Naive thymus-derived CD4-positive, alpha-beta T cell (primary cell): ENCODE measurements at regions not wholly inside any gene's neighbourhood (a gene's known extent, or its start where the extent isn't known, plus 50 kb on each side); places are given as distances from the start of the nearest gene placed in this dataset.

Experiments used
- ATAC-seq: fragments of 150-1000 bp; cut with Tn5 transposase; 2 replicates; pipeline ENCODE4 v1.10.0; 2021; ENCODE audit warnings: mild to moderate bottlenecking, moderate library complexity
- CTCF ChIA-PET: fragments of 350-600 bp; sonication (Branson Sonifier 250); formaldehyde crosslinking; loops from one replicate; lab custom pipeline; 2021; ENCODE audit warnings: antibody characterized with exemption; lab: Charles Lee
- POLR2A ChIA-PET: fragments of 350-600 bp; sonication (Branson Sonifier 250); formaldehyde crosslinking; loops from one replicate; lab custom pipeline; 2021; ENCODE audit warnings: antibody characterized with exemption, inconsistent platforms; lab: Charles Lee
- DNase-seq, 9 donors: peaks; one replicate each; pipeline versions ENCODE4 v3.0.0 to v3.0.0-alpha.2; 2020 to 2022; ENCODE audit warnings: mixed read lengths in 1 of 9
- H3K27ac ChIP-seq: one replicate; pipeline ENCODE4 v1.7.0; 2013; ENCODE audit warnings: mild to moderate bottlenecking, low read depth, low read length, moderate library complexity
- H3K27me3 ChIP-seq, 2 donors: one replicate each; pipeline ENCODE4 v1.7.0; 2013; ENCODE audit warnings: low read length in 2 of 2, mild to moderate bottlenecking in 2 of 2, moderate library complexity in 2 of 2; ENCODE audit not compliant: control insufficient read depth in 2 of 2, insufficient read depth in 2 of 2
- H3K36me3 ChIP-seq, 3 experiments: 1 replicate in 2 of 3; 2 replicates in 1 of 3; pipeline ENCODE4 v1.7.0; 2013; ENCODE audit warnings: low read length in 3 of 3, mild to moderate bottlenecking in 3 of 3, moderate library complexity in 1 of 3; ENCODE audit not compliant: insufficient read depth in 3 of 3, control insufficient read depth in 2 of 3
- H3K4me1 ChIP-seq, 2 donors: one replicate each; pipeline ENCODE4 v1.7.0; 2013; ENCODE audit warnings: low read length in 2 of 2, mild to moderate bottlenecking in 2 of 2, moderate library complexity in 1 of 2; ENCODE audit not compliant: control insufficient read depth in 2 of 2, insufficient read depth in 2 of 2
- H3K4me3 ChIP-seq: 2 replicates; pipeline ENCODE4 v1.7.0; 2013; ENCODE audit warnings: mild to moderate bottlenecking, low read length
- H3K9me3 ChIP-seq, 3 experiments: 1 replicate in 2 of 3; 2 replicates in 1 of 3; pipeline ENCODE4 v1.7.0; 2013; ENCODE audit warnings: low read length in 3 of 3; ENCODE audit not compliant: control insufficient read depth in 2 of 3
- H3K27ac Mint-ChIP-seq, 9 donors: one replicate each; pipeline ENCODE4 v1.8.0; 2020 to 2022; ENCODE audit warnings: mixed read lengths in 9 of 9, mild to moderate bottlenecking in 8 of 9, moderate library complexity in 5 of 9, inconsistent platforms in 2 of 9
- H3K27me3 Mint-ChIP-seq, 5 donors: one replicate each; pipeline ENCODE4 v1.8.0; 2021 to 2022; ENCODE audit warnings: mixed read lengths in 5 of 5, mild to moderate bottlenecking in 1 of 5
- H3K36me3 Mint-ChIP-seq, 5 donors: one replicate each; pipeline ENCODE4 v1.8.0; 2020 to 2022; ENCODE audit warnings: mixed read lengths in 5 of 5, mild to moderate bottlenecking in 3 of 5, inconsistent platforms in 1 of 5
- H3K4me1 Mint-ChIP-seq, 7 donors: one replicate each; pipeline ENCODE4 v1.8.0; 2020 to 2022; ENCODE audit warnings: mixed read lengths in 7 of 7, mild to moderate bottlenecking in 3 of 7, inconsistent platforms in 1 of 7
- H3K4me3 Mint-ChIP-seq, 10 donors: one replicate each; pipeline ENCODE4 v1.8.0; 2020 to 2022; ENCODE audit warnings: mild to moderate bottlenecking in 10 of 10, mixed read lengths in 10 of 10, moderate library complexity in 6 of 10, inconsistent platforms in 2 of 10
- H3K9me3 Mint-ChIP-seq, 11 donors: one replicate each; pipeline ENCODE4 v1.8.0; 2020 to 2022; ENCODE audit warnings: mixed read lengths in 11 of 11, mild to moderate bottlenecking in 4 of 11, inconsistent platforms in 1 of 11, moderate library complexity in 1 of 11
- intact Hi-C, 2 donors: fragments of 100-400 bp; cut with micrococcal nuclease; formaldehyde crosslinking; loops; one replicate each; pipeline ENCODE4 v1.15.1; 2023

GRCh38 chr11:36870361-36870760 lies 272.3 kb upstream of the RAG2 start:
- H3K4me1 Mint-ChIP-seq = no peaks in the 10 kb centered on the region
- intact Hi-C loops = no loop called here
- DNase-seq (no peak), ATAC-seq (no peak)
- H3K27me3 Mint-ChIP-seq = peaks cover 0 to 4% (median 0%) of the 10 kb centered on the region in 5 donors
- H3K9me3 ChIP-seq = no peaks in the 10 kb centered on the region
- peaks cover 0 to 5% (median 3%) of the 10 kb centered on the region in 11 donors for H3K9me3 Mint-ChIP-seq
- H3K4me3 ChIP-seq = no peak overlapping the region
- no peaks in the 10 kb centered on the region for H3K36me3 Mint-ChIP-seq
- no peaks in the 10 kb centered on the region for H3K36me3 ChIP-seq
- H3K4me3 Mint-ChIP-seq = no peak overlapping the region
- no peaks in the 10 kb centered on the region for H3K27me3 ChIP-seq
- H3K27ac Mint-ChIP-seq = no peak overlapping the region
- CTCF ChIA-PET = no interaction called here
- no peaks in the 10 kb centered on the region for H3K4me1 ChIP-seq
- POLR2A ChIA-PET = no interaction called here
- H3K27ac ChIP-seq = no peak overlapping the region

DNA sequence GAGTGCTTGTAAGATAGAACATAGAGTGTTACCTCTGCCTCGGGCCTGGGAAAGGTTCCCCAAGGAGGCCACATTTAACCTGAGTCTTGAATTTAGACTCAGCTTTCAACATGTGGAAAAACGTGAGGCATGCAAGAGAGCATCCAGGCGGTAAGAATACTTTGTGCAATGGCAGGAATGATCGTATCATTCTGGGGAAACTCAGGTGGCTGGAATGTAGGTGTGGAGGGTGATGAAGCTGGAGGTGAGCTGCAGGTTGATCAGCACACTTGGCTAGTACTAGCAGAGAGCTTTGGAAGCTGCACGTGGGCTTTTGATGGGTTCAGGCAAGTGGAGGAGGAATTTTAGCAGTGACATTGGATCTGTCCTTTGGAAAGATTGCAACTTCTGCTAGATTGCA lies 270.3 kb upstream of the RAG2 start:
- Mint-ChIP-seq H3K4me1 (no peaks in the 10 kb centered on the region), H3K27ac (no peak overlapping the region), H3K9me3 (peaks cover 0 to 5% (median 0%) of the 10 kb centered on the region in 11 donors), H3K27me3 (peaks cover 0 to 4% (median 0%) of the 10 kb centered on the region in 5 donors), H3K36me3 (no peaks in the 10 kb centered on the region), H3K4me3 (no peak overlapping the region)
- ChIA-PET CTCF (no interaction called here), POLR2A (no interaction called here)
- intact Hi-C loops = no loop called here
- Histone ChIP-seq H3K36me3 (no peaks in the 10 kb centered on the region), H3K9me3 (no peaks in the 10 kb centered on the region), H3K27me3 (no peaks in the 10 kb centered on the region), H3K4me1 (no peaks in the 10 kb centered on the region), H3K27ac (no peak overlapping the region), H3K4me3 (no peak overlapping the region)
- DNase-seq (no peak), ATAC-seq (no peak)

DNA sequence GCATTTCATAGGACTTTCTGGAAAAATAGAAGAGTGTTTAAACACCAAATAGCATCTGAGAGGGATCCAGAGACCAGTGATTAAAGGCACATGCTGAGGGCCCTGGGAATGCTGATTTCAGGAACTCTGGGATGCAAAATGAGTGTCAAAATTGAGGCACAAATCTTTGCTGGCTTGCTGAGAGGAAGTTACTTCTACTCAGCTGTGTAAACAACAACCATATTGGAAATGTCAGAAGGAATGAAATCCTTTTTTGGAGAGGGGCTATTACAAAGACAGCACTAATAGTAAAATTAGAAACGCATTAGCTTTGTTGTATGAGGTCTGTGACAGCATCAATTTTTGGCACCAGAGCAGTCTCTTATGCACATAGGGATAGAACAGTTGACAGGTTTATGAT lies 267.8 kb upstream of the RAG2 start:
- POLR2A ChIA-PET = no interaction called here
- no peak overlapping the region for H3K27ac Mint-ChIP-seq

GRCh38 chr11:36854875-36855274 lies 256.8 kb upstream of the RAG2 start:
- CTCF ChIA-PET = no interaction called here
- Mint-ChIP-seq H3K27ac (no peak overlapping the region), H3K4me1 (no peaks in the 10 kb centered on the region), H3K27me3 (peaks cover 0 to 5% (median 0%) of the 10 kb centered on the region in 5 donors), H3K36me3 (no peaks in the 10 kb centered on the region), H3K4me3 (no peak overlapping the region), H3K9me3 (peaks cover 0 to 12% (median 3%) of the 10 kb centered on the region in 11 donors)
- POLR2A ChIA-PET = no interaction called here
- no peaks in the 10 kb centered on the region for H3K4me1 ChIP-seq
- no peaks in the 10 kb centered on the region for H3K36me3 ChIP-seq
- H3K27me3 ChIP-seq = no peaks in the 10 kb centered on the region
- H3K27ac ChIP-seq = no peak overlapping the region
- no peak for DNase-seq
- intact Hi-C loops = no loop called here
- ATAC-seq = no peak
- H3K9me3 ChIP-seq = no peaks in the 10 kb centered on the region
- H3K4me3 ChIP-seq = no peak overlapping the region

More for the DNA sequence above, 267.8 kb upstream of the RAG2 start:
- no peaks in the 10 kb centered on the region for H3K4me1 ChIP-seq
- no peaks in the 10 kb centered on the region for H3K27me3 ChIP-seq
- H3K4me3 ChIP-seq = no peak overlapping the region
- CTCF ChIA-PET = no interaction called here
- Mint-ChIP-seq H3K4me3 (no peak overlapping the region), H3K36me3 (no peaks in the 10 kb centered on the region), H3K9me3 (peaks cover 0 to 7% (median 2%) of the 10 kb centered on the region in 11 donors), H3K4me1 (no peaks in the 10 kb centered on the region), H3K27me3 (peaks cover 0 to 4% (median 3%) of the 10 kb centered on the region in 5 donors)
- H3K36me3 ChIP-seq = no peaks in the 10 kb centered on the region
- no peak for ATAC-seq
- no peak for DNase-seq
- H3K9me3 ChIP-seq = no peaks in the 10 kb centered on the region
- no peak overlapping the region for H3K27ac ChIP-seq
- intact Hi-C loops = no loop called here

- Histone ChIP-seq H3K36me3 (no peaks in the 10 kb centered on the region), H3K9me3 (no peaks in the 10 kb centered on the region), H3K4me3 (no peak overlapping the region), H3K27ac (no peak overlapping the region), H3K4me1 (no peaks in the 10 kb centered on the region), H3K27me3 (no peaks in the 10 kb centered on the region)
- Mint-ChIP-seq H3K4me3 (no peak overlapping the region), H3K27ac (no peak overlapping the region), H3K4me1 (no peaks in the 10 kb centered on the region), H3K9me3 (peaks cover 0 to 5% (median 0%) of the 10 kb centered on the region in 11 donors), H3K36me3 (no peaks in the 10 kb centered on the region), H3K27me3 (no peaks in the 10 kb centered on the region)
- ATAC-seq (no peak), DNase-seq (no peak)
- intact Hi-C loops = no loop called here
- ChIA-PET CTCF (no interaction called here), POLR2A (no interaction called here)
Measured at GRCh38 chr11:36848660-36849059, 250.6 kb upstream of the RAG2 start.

DNA sequence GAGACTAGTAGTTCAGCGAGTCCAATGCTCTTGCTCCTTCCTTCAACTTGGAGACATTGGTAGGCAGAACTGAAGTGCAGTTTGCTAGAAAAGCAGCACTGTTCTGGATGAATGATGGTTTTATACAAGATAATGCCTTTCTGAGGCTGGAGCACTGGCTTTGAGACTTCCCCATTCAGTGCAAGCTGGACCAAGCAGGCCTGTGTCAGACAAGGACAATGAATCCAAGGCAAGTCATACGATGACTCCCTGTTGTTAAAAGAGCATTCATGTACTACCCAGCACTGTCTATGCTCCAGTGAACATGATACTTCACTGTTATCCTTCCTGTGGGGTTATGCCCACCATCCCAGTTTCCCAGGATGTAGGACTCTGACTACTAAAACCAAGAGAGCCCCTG lies 242.3 kb upstream of the RAG2 start:
- no peak overlapping the region for H3K4me3 Mint-ChIP-seq
- H3K27me3 ChIP-seq = no peaks in the 10 kb centered on the region
- DNase-seq (no peak), ATAC-seq (no peak)
- no peaks in the 10 kb centered on the region for H3K36me3 ChIP-seq
- H3K4me1 ChIP-seq = no peaks in the 10 kb centered on the region
- H3K36me3 Mint-ChIP-seq = no peaks in the 10 kb centered on the region
- intact Hi-C loops = no loop called here
- H3K4me1 Mint-ChIP-seq = no peaks in the 10 kb centered on the region
- H3K27ac Mint-ChIP-seq = no peak overlapping the region
- peaks cover 0 to 9% (median 2%) of the 10 kb centered on the region in 11 donors for H3K9me3 Mint-ChIP-seq
- H3K27ac ChIP-seq = no peak overlapping the region
- POLR2A ChIA-PET = no interaction called here
- peaks cover 0 to 20% (median 5%) of the 10 kb centered on the region in 5 donors for H3K27me3 Mint-ChIP-seq
- no peaks in the 10 kb centered on the region for H3K9me3 ChIP-seq
- H3K4me3 ChIP-seq = no peak overlapping the region
- CTCF ChIA-PET = no interaction called here

DNA sequence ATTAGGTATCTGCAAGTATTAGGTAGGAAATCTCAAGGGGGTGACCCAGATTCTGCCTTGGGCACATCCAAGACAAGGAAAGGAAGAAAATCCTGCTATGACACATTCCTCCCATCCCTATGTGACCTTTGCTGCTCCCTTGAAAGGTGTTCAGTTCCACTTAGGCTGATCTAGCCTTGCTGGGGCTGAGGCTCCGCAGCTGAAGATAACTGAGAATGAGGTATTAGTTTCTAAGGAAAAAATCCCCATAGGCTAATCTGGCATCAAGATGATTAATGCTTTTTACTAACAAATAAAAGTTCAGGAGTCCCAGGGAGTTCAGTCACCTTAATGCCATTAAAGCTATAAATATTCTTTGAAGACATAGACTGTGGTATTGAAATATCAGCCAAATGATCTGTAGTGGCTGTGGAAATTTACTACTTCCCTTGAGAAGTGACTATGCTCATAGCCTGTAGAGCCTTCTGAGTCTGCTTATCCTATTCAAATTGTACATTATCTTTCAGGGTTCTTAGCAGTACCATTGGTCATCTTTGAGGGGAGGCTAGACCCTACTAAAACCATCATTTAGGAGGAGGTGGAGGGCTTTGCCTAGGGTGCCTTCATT lies 239.9 kb upstream of the RAG2 start:
- Histone ChIP-seq H3K36me3 (no peaks in the 10 kb centered on the region), H3K9me3 (no peaks in the 10 kb centered on the region), H3K27ac (no peak overlapping the region), H3K4me1 (no peaks in the 10 kb centered on the region), H3K27me3 (no peaks in the 10 kb centered on the region), H3K4me3 (no peak overlapping the region)
- no peak overlapping the region for H3K4me3 Mint-ChIP-seq
- POLR2A ChIA-PET = no interaction called here
- CTCF ChIA-PET = no interaction called here
- DNase-seq (no peak), ATAC-seq (no peak)
- H3K9me3 Mint-ChIP-seq = peaks cover 0 to 11% (median 2%) of the 10 kb centered on the region in 11 donors
- H3K27ac Mint-ChIP-seq = no peak overlapping the region
- H3K36me3 Mint-ChIP-seq = no peaks in the 10 kb centered on the region
- intact Hi-C loops = no loop called here
- no peaks in the 10 kb centered on the region for H3K4me1 Mint-ChIP-seq
- peaks cover 0 to 23% (median 5%) of the 10 kb centered on the region in 5 donors for H3K27me3 Mint-ChIP-seq
